ENCODE measurements at regions not wholly inside any gene's neighbourhood (a gene's known extent, or its start where the extent isn't known, plus 50 kb on each side); places are given as distances from the start of the nearest gene placed in this dataset.

DNA sequence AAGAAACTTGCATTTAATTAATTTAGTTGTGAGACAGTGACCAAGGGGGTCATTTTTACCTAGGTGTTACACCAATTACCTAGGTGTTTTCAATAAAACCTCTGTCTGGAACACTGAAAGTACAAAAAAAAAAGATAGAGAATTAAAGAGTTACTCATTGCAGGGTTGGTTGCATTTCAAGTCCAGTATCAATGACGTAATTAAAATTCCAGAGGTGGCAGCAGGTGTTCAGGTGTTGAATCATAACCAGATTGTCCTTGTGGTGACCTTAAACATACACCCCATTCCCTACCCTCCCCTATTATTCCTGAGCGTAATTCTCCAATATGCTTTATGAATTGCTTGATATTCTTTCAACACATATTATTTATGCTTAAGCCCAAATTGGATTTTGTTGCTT is 352.0 kb upstream of the SLC8A1 start:
- Mint-ChIP-seq H3K27me3 (ENCODE audit: low read depth) (peaks cover 14% of the 10 kb centered on the region), H3K27ac (ENCODE audit: unreplicated experiment) (no peak overlapping the region), H3K4me1 (ENCODE audit: low read depth) (no peaks in the 10 kb centered on the region), H3K4me3 (ENCODE audit: unreplicated experiment) (no peak overlapping the region), H3K36me3 (ENCODE audit: low read depth) (no peaks in the 10 kb centered on the region), H3K9me3 (ENCODE audit: low read depth) (no peaks in the 10 kb centered on the region)
- no peak for TF ChIP-seq CTCF (IDR thresholded peaks at IDR 0.05)
- DNase-seq (ENCODE audit: low spot score): no peak

DNA sequence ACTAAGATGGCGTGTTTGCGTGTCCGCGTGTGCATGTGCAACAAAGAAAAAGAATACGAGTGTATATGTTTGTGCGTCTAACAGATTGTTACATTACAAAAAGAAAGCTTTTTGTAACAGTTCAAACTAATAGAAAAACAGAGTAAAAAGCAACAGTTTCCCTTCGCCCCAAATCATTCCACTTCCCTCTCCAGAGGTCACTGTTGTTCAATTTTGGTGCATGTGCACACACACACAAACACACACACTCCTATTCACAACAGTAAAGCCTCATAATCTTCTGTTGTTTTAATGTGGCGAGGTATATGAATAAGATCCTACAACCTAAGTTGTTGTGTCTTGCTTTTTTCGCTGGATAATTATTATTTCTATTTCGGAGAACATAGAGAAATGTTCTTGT is 357.3 kb upstream of the SLC8A1 start:
- no peak for DNase-seq (ENCODE audit: low spot score)
- Mint-ChIP-seq H3K36me3 (ENCODE audit: low read depth) (peaks cover 1% of the 10 kb centered on the region), H3K9me3 (ENCODE audit: low read depth) (no peaks in the 10 kb centered on the region), H3K4me1 (ENCODE audit: low read depth) (no peaks in the 10 kb centered on the region), H3K27me3 (ENCODE audit: low read depth) (peaks cover 21% of the 10 kb centered on the region), H3K4me3 (ENCODE audit: unreplicated experiment) (no peak overlapping the region), H3K27ac (ENCODE audit: unreplicated experiment) (no peak overlapping the region)
- no peak for TF ChIP-seq CTCF (IDR thresholded peaks at IDR 0.05)

DNA sequence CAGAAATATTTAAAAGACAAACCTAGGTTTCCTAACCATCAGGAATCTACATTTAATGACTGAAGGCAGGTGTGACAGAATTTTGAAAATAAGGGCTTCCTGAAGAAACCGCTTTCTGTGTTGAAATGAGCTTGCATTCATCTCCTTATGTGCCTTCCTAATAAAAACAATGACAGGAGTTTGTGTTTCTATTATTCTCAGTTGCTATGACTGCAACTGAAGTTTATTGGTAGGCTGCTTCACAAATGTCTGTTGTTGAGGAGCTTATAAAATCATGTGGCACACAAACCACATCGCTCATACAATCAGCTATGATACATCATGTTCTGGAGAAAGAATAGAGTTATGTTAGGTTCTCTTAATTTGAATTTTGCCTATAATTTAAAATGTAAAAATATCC is 362.7 kb upstream of the SLC8A1 start:
- Mint-ChIP-seq H3K27ac (ENCODE audit: unreplicated experiment) (no peak overlapping the region), H3K4me1 (ENCODE audit: low read depth) (no peaks in the 10 kb centered on the region), H3K9me3 (ENCODE audit: low read depth) (no peaks in the 10 kb centered on the region), H3K27me3 (ENCODE audit: low read depth) (peaks cover 30% of the 10 kb centered on the region), H3K36me3 (ENCODE audit: low read depth) (peaks cover 1% of the 10 kb centered on the region), H3K4me3 (ENCODE audit: unreplicated experiment) (no peak overlapping the region)
- no peak for DNase-seq (ENCODE audit: low spot score)
- TF ChIP-seq CTCF (IDR thresholded peaks at IDR 0.05): no peak

- TF ChIP-seq CTCF (IDR thresholded peaks at IDR 0.05): peak; percentile 46
- Mint-ChIP-seq H3K9me3 (ENCODE audit: low read depth) (peaks cover 10% of the 10 kb centered on the region), H3K36me3 (ENCODE audit: low read depth) (no peaks in the 10 kb centered on the region), H3K27me3 (ENCODE audit: low read depth) (peaks cover 17% of the 10 kb centered on the region), H3K27ac (ENCODE audit: unreplicated experiment) (no peak overlapping the region), H3K4me1 (ENCODE audit: low read depth) (no peaks in the 10 kb centered on the region), H3K4me3 (ENCODE audit: unreplicated experiment) (no peak overlapping the region)
- no peak for DNase-seq (ENCODE audit: low spot score)
Observed at GRCh38 chr2:40820319-40820718, 368.4 kb upstream of the SLC8A1 start.

DNA sequence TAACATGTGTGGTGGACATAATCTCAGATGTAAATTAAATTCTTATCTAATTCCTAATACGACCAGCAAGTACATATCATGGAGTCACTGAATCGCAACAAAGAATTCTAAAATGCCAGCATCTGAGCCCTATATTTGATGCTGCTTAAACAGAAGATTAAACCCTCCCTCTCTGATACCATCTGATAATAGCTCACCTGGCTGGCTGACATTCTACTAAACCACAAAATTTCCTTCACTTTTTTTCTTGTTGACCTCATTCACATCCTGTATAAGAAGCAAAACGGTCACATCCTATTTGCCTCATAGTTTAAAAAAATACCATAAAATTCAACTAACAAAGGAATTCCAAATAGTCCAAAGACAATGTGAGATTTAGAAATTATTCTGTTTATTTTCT is 371.6 kb upstream of the SLC8A1 start:
- Mint-ChIP-seq H3K4me1 (ENCODE audit: low read depth) (no peaks in the 10 kb centered on the region), H3K36me3 (ENCODE audit: low read depth) (peaks cover 1% of the 10 kb centered on the region), H3K27ac (ENCODE audit: unreplicated experiment) (no peak overlapping the region)

More for the DNA sequence above, 371.6 kb upstream of the SLC8A1 start:
- no peak overlapping the region for H3K4me3 Mint-ChIP-seq (ENCODE audit: unreplicated experiment)
- no peak for TF ChIP-seq CTCF (IDR thresholded peaks at IDR 0.05)
- H3K9me3 Mint-ChIP-seq (ENCODE audit: low read depth): peaks cover 10% of the 10 kb centered on the region
- DNase-seq (ENCODE audit: low spot score): no peak
- H3K27me3 Mint-ChIP-seq (ENCODE audit: low read depth): peaks cover 13% of the 10 kb centered on the region

Measured in chondrocyte (in vitro differentiated cells).